ENCODE measurements at regions not wholly inside any gene's neighbourhood (a gene's known extent, or its start where the extent isn't known, plus 50 kb on each side); places are given as distances from the start of the nearest gene placed in this dataset.

- TF ChIP-seq POLR2A (IDR thresholded peaks at IDR 0.05; ENCODE audit: low read depth, low read length) (no peak), RFX5 (IDR thresholded peaks at IDR 0.05; ENCODE audit: low read depth, low read length) (no peak), PAX5 (IDR thresholded peaks at IDR 0.05; ENCODE audit: borderline replicate concordance, low read depth, low read length) (no peak), PAX8 (IDR thresholded peaks at IDR 0.05) (no peak), SP1 (IDR thresholded peaks at IDR 0.05; ENCODE audit: low read depth, low read length) (no peak), FOS (IDR thresholded peaks at IDR 0.05; ENCODE audit: borderline replicate concordance, extremely low read depth, insufficient read length) (no peak), TAF1 (IDR thresholded peaks at IDR 0.05; ENCODE audit: borderline replicate concordance, low read depth, low read length) (no peak), GABPA (IDR thresholded peaks at IDR 0.05; ENCODE audit: low read depth) (no peak), SRF (IDR thresholded peaks at IDR 0.05; ENCODE audit: low read depth in 2 of 2, low read length in 2 of 2) (no peak), EZH2 (IDR thresholded peaks at IDR 0.05; ENCODE audit: borderline replicate concordance, control insufficient read depth, low read depth, low read length) (no peak)
- TF ChIP-seq, protein P1, sequence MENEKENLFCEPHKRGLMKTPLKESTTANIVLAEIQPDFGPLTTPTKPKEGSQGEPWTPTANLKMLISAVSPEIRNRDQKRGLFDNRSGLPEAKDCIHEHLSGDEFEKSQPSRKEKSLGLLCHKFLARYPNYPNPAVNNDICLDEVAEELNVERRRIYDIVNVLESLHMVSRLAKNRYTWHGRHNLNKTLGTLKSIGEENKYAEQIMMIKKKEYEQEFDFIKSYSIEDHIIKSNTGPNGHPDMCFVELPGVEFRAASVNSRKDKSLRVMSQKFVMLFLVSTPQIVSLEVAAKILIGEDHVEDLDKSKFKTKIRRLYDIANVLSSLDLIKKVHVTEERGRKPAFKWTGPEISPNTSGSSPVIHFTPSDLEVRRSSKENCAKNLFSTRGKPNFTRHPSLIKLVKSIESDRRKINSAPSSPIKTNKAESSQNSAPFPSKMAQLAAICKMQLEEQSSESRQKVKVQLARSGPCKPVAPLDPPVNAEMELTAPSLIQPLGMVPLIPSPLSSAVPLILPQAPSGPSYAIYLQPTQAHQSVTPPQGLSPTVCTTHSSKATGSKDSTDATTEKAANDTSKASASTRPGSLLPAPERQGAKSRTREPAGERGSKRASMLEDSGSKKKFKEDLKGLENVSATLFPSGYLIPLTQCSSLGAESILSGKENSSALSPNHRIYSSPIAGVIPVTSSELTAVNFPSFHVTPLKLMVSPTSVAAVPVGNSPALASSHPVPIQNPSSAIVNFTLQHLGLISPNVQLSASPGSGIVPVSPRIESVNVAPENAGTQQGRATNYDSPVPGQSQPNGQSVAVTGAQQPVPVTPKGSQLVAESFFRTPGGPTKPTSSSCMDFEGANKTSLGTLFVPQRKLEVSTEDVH (IDR thresholded peaks at IDR 0.05; ENCODE audit: low read depth, partially characterized antibody) = no peak
- TF ChIP-seq, protein P2, sequence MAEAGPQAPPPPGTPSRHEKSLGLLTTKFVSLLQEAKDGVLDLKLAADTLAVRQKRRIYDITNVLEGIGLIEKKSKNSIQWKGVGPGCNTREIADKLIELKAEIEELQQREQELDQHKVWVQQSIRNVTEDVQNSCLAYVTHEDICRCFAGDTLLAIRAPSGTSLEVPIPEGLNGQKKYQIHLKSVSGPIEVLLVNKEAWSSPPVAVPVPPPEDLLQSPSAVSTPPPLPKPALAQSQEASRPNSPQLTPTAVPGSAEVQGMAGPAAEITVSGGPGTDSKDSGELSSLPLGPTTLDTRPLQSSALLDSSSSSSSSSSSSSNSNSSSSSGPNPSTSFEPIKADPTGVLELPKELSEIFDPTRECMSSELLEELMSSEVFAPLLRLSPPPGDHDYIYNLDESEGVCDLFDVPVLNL (IDR thresholded peaks at IDR 0.05; ENCODE audit: low read depth, low read length) = no peak
- TF ChIP-seq, protein P3, sequence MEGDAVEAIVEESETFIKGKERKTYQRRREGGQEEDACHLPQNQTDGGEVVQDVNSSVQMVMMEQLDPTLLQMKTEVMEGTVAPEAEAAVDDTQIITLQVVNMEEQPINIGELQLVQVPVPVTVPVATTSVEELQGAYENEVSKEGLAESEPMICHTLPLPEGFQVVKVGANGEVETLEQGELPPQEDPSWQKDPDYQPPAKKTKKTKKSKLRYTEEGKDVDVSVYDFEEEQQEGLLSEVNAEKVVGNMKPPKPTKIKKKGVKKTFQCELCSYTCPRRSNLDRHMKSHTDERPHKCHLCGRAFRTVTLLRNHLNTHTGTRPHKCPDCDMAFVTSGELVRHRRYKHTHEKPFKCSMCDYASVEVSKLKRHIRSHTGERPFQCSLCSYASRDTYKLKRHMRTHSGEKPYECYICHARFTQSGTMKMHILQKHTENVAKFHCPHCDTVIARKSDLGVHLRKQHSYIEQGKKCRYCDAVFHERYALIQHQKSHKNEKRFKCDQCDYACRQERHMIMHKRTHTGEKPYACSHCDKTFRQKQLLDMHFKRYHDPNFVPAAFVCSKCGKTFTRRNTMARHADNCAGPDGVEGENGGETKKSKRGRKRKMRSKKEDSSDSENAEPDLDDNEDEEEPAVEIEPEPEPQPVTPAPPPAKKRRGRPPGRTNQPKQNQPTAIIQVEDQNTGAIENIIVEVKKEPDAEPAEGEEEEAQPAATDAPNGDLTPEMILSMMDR (IDR thresholded peaks at IDR 0.05 in 2 of 3, conservative IDR thresholded peaks at IDR 0.05 in 1 of 3; ENCODE audit: control insufficient read depth in 2 of 3, extremely low read depth in 1 of 3, insufficient read depth in 1 of 3, low read depth in 3 of 3, low read length in 3 of 3) = no peak
- TF ChIP-seq, protein P4, sequence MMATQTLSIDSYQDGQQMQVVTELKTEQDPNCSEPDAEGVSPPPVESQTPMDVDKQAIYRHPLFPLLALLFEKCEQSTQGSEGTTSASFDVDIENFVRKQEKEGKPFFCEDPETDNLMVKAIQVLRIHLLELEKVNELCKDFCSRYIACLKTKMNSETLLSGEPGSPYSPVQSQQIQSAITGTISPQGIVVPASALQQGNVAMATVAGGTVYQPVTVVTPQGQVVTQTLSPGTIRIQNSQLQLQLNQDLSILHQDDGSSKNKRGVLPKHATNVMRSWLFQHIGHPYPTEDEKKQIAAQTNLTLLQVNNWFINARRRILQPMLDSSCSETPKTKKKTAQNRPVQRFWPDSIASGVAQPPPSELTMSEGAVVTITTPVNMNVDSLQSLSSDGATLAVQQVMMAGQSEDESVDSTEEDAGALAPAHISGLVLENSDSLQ (IDR thresholded peaks at IDR 0.05) = no peak
These were observed 663.9 kb upstream of the DEFB115 start for GRCh38 chr20:30593572-30593971.
